Sciatic nerve (tissue), 2 donors: ENCODE measurements at regions not wholly inside any gene's neighbourhood (a gene's known extent, or its start where the extent isn't known, plus 50 kb on each side); places are given as distances from the start of the nearest gene placed in this dataset.
"Not testable (repeated sequence)": the region's sequence is repeated elsewhere in the genome, so short reads cannot be mapped to it uniquely, and the experiment has no call there.

Experiments used
- ATAC-seq: fragments of 200-7000 bp; cut with Tn5 transposase; one replicate; pipeline ENCODE4 v1.9.1; 2020; ENCODE audit warnings: mild to moderate bottlenecking, moderate library complexity
- DNase-seq: peaks from one replicate; pipeline ENCODE4 v3.0.0-alpha.2; 2020; ENCODE audit warnings: low spot score
- intact Hi-C: fragments of 100-400 bp; cut with DNase I; formaldehyde crosslinking; loops from one replicate; pipeline ENCODE4 v1.14.2; 2022
- donor health status: DM: no; HTN: no; CAD: no.
- donor health status: DM: no; HTN: no; CAD: no.

DNA sequence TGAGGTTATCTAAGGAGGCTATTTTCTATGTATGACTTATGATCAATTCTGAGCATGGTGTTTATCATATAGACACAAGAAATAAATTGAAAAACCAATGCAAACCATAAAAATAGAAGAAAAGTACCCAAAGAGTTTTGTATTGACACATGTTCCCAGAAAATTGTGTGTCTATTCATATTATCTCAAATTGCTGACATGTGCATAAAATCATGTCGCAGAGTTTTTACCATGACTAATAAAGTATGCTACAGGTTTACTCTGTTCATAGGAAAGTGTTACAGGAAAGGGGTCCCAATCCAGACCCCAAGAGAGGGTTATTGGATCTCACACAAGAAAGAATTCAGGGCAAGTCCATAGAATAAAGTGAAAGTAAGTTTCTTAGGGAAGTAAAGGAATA is 290.7 kb upstream of the NRXN1 start:
- ATAC-seq (no peak), DNase-seq (no peak)
- intact Hi-C loops = no loop called here

DNA sequence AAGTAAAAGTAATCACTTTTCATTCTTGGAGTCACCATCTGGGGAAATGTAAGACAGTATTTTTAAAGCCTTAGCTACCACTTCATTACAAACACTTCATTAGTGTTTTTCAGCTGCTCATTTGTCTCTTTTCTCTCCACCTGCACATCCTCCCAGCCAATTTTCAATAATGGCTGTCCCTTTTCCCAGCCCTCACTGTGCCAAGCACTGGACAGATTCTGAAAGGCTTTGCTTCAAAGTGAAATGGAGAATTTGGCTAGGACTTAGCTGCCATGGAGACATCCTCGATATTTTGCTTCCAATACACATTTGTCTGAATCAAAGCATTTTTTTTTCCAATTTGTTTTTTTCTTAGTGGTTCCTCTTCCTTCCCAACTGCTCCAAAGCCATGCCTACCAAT is 272.4 kb upstream of the NRXN1 start:
- intact Hi-C loops = no loop called here

DNA sequence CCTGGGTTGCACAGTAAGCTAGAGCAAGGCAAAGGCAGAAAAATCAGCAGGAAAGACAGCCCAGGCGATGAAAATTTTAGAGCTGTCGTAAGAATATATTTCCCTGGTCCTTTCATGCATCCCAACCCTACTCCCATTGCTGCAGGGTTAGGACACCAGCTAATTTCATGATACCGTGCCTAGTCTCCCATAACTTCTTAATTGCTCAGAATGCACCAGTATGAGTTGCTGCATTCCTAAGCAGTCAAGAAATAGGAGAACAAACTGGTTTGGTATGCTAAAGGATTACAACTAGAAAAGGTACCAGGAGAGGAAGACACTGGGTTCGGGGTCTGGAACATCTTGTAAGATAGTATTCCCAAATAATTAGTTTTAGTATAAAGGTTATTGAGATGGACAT is 269.4 kb upstream of the NRXN1 start:
- intact Hi-C loops = no loop called here
- ATAC-seq (no peak), DNase-seq (no peak)

More for the DNA sequence above, 272.4 kb upstream of the NRXN1 start:
- no peak for DNase-seq
- ATAC-seq = no peak

DNA sequence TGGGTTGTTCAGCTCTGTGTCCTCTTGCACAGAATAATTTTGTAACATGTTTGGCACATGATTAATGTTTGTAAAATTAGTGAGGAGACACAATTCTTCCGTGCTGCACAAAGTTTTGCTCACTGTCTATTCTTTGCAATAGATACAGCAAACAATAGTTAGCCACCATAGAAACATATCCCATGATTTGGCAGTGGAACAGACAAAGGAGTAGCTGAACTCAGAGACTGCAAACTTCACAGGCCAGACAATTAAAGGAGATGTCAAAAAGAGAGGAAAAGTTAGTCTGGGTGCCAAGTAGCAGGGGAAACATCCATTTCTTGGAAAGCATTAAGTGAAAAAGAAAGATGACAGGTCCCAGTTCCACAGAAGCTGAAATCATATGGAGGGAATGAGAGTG is 267.4 kb upstream of the NRXN1 start:
- intact Hi-C loops = no loop called here
- ATAC-seq (no peak), DNase-seq (no peak)

DNA sequence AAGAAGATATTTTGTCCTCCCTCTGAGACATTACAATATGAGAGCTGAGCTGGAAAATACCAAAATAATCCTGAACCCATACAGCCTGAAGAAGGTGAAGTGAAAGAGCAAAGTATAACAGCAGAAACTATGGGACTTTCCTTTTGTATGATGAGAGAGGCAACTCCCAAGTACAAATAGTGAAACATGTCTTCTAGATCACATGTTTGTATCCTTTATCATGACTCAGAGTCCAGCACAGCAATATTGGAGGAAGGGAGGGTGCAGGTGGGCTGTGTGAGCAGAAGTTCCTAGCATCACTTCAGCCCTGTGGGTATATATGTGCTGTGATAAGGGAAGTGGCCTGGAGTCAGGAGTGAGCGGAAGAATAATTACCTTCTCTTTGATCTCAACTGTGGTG is 265.6 kb upstream of the NRXN1 start:
- intact Hi-C loops = no loop called here
- no peak for DNase-seq
- ATAC-seq = no peak

DNA sequence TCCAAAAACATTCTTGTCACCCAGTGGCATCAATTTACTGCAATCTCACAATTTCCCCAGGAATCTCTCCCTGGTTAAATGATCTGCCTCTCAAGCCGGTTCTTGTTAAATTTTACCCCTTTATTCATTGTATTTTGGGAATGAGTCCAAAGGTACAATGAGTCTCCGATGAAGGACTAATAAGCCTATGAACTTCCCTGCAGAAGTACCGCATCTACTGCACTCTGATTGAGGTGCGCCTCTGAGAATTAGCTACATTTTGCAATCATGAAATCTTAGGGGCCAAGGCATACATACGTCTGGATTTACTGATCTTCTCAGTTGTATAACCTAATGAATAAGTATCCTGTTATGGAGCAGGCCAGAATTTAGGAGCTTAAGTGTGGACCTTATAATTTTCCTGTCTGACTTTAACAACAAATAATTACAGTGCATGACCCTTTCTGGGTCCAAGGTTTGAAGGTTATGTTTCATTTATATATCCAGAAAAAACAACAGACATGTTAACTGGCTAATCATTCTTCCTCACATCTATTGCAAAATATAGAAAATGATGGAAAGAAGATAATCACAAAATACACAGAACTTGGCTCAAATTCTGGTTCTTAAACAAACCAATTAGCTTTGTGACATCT is 261.8 kb upstream of the NRXN1 start:
- DNase-seq (no peak), ATAC-seq (no peak)
- intact Hi-C loops = no loop called here

DNA sequence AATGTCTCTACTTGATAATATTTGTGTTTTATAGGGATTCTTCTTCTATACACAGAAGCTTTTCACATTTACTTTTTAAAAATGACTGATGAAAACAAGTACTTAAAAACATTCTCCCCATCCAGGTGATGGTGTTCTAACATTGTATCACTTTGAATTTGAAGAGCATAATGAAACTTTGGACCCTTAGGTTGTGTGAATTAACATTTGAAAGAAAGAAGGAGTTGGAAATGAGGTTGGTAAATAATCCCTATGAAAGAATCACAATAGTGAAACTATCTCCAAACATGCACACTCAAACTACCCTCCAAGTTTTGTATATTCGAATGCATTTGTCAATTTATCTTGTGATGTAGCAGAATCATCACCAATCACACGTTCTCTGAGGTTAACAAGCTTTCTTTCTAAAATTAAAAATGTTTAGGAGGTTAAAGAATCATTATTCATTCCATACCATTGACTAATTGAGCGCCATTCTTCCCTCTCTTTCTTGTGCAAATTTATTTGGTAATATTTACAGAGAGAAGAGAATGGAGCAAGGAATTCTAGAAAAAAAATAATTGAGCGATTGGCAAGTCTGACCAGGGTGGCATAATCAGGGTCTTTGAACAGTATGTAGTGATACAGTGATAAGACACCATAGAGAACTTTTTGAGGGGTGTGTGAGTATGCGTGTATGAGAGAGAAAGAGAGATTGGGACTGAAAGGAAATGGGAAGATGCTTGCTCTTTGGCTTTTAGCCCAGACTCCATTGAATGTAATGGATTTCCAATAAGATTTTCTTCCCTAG is 260.0 kb upstream of the NRXN1 start:
- ATAC-seq (no peak), DNase-seq (no peak)
- intact Hi-C loops = no loop called here

DNA sequence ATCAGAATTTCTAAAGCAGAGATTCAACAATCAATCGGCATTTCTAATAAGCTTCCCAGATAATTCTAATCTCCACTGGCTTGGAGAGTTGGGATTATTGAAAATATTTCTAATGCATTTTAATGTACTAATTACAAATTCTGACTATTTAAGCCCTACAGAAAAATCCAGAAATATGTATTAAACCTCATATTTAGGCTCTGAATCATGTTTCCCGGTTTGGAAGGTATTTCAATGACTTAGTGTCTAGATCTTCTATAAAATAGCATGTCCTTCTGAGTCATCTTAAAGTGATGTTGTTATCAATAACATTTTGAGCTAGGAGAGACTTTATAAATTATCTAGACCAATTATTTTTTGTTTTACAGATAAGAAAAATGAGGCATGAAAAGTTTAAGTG is 258.8 kb upstream of the NRXN1 start:
- DNase-seq (no peak), ATAC-seq (no peak)
- intact Hi-C loops = no loop called here

DNA sequence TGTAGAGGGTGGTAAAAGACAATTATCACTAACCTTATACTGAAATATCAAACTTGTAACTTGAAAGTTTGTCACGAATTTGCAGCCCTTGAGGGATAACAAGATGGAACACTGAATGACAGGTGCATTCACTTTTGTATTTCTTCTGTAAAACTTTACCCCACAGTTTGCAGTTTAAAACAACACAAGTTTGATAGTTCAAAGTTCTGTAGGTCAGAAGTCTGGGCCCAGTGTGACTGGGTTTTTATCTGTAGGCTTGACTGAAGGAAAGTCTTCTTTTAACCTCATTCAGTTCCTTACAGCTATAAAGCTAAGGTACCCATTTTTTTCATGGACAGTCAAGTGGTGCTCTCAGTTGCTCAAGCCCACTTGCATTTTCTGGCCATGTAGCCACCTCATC is 257.1 kb upstream of the NRXN1 start:
- ATAC-seq = no peak
- DNase-seq = no peak
- intact Hi-C loops = no loop called here

DNA sequence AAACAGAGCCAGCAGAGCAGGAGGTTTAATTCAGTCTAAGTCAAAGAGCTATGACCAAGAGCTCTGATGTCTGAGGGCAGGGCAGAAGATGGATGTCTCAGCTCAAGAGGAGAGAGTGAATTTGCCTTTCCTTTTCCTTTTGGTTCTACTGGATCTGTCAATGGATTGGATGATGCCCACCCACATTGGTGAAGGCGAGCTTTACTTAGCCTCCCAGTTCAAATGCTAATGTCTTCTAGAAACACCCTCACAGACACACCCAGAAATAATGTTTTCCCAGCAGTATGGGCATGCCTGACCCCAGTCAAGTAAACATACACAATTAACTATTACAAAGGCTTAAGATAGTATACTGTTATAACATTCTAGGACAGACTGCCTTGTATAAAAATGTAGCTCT is 236.3 kb upstream of the NRXN1 start:
- DNase-seq (no peak), ATAC-seq (no peak)
- intact Hi-C loops = no loop called here

DNA sequence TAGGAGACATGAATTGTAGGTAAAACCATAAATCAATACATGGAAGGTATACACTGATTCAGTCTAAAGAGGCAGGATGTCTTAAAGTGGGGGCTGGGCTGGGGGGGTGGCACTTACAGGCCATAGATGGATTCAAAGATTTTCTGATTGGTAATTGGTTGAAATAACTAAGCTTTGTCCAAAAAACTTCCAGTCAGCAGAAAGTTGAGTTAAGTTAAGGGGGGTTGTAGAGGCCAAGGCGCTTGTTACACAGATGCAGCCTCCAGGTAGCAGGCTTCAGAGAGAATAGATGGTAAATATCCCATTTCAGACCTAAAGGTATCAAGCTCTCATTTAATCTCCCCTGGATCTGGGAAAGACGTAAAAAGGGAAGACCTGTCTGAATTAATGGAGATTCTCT is 233.6 kb upstream of the NRXN1 start:
- ATAC-seq (no peak), DNase-seq (no peak)
- intact Hi-C loops = no loop called here

DNA sequence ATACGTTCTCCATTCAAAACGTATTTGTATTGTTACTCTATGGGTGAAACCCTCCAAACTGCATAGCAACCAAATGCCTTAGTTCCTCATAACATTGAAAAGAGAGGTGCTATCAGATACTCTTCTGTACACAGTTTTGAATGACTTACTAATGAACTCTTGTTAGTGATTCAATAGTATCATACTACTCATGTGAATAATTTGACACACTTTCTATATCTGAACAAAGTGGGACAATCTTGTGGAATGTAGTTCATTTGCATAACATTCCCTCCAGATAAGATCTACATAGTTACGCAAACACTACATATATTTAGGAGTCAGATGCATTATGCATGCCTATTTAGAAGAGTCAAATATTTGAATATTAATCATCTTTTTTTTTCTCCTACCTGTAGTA is 232.0 kb upstream of the NRXN1 start:
- intact Hi-C loops = no loop called here
- ATAC-seq (no peak), DNase-seq (no peak)

DNA sequence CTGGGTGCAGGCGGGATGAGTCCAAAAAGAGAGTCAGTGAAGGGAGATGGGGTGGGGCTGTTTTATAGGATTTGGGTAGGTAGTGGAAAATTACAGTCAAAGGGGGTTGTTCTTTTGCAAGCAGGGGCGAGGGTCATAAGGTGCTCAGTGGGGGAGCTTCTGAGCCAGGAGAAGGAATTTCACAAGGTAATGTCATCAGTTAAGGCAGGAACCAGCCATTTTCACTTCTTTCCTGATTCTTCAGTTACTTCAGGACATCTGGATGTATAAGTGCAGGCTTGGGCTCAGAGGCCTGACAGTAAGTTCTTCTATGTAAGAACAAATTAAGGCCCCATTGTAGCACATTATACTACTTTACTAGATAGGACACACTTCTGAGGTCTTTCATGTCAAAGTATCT is 231.2 kb upstream of the NRXN1 start:
- DNase-seq, ATAC-seq, intact Hi-C loops: not testable (repeated sequence)

DNA sequence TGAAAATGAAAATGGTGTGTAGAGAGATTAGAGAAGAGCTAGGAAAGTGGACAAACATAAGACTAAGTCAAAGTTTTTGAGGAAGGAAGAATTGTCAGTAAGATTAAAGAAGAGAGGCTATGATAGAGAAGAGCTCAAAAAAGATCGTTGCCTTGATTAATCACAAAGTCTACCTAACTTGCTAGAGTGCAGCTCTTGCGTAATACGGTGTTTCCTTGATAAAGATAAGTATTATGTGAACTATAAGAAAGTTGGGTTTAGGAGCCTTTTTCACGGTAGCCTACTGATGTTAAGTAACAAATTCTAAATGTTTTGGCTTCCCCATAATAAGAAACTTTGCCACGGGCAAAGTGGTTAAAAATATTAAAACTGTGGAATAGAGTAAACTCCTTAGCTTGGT is 226.4 kb upstream of the NRXN1 start:
- no peak for DNase-seq
- intact Hi-C loops = no loop called here
- ATAC-seq = no peak

DNA sequence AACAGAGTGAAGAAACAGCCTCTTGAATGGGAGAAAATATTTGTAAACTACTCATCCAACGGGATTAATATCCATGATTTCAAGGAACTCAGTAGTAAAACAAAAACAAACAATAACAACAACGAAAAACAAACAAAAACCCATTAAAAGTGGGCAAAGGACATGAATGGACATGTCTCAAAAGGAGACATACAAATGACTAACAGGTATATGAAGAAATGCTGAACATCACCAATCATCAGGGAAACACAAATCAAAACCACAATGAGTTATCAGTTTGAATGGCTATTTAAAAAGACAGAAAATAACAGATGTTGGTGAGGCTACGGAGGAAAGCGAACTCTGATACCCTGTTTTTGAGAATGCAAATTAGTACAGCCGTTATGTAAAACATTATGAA is 224.8 kb upstream of the NRXN1 start:
- intact Hi-C loops = no loop called here
- DNase-seq (no peak), ATAC-seq (no peak)

DNA sequence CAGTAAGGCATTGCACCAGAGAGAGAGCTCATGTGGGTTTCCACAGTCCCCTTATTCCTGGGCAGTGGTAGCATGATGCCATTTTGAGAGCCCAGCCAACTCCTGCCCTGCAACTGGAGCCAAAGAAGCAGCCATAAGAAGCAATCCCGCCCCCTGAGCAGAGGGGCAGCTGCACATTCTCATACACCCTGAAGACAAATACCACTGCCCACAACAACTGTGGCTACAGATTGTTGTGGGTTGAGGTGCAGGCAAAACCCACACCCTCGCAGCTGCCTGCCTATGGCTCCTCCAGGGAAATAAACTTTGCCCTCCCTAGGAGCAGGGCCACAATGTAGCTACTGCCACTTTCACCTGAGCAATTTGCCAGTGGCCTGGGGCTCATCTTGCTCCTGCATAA is 219.4 kb upstream of the NRXN1 start:
- DNase-seq = no peak
- no peak for ATAC-seq
- intact Hi-C loops = no loop called here

DNA sequence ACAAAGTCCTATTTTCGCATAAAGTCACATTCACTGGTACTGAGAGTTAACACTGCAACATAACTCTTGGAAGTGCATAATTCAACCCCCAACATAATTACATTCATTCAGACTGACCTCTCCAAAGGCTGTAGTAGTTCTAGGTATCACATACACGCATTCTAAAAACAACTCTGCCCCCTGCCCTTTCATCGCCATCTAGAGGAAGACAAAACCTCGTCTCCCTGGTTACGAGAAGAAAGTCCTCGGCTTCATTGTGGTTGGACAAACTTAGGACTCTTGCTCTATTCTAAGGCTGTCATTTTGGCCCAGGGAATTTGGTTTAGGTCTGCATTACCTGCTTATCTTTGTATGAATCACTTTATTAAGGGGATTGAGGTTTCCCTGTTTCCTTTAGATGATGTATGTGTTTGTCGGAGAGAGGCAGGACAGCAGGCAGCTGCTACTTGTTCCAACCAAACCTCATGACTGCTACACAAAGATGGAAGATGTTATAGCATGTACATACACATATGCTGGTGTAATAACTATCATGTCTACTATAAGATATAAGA is 215.4 kb upstream of the NRXN1 start:
- DNase-seq = no peak
- ATAC-seq = no peak
- intact Hi-C loops = no loop called here

DNA sequence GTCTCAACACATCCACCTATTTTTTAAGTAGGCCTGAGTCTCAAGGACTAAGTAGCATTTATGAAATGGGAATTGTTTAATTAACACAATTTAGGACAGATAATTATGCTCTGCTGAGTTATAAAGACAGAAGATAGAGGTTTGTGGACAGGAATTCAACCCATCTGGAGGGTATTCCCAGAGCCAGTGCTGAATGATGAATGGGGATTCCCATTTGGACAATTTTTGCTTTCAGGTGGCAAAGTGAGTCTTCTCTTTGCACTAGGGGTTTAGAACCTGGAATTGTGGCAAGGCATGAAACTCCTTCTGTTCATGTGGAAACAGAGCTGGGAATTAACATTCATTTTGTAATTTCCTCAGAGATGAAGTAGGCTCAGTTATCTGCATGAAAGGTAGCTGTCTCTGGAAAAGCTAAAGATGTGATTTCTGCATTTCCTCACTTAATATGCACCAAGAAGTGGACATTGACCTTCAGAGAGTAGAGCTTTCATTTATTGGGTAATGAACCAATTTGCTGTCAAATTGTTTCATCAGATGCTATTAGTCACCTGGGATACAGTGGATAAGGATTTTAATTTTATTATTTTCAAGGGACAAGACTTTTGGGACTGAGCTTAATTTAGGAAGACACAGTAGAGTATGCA is 212.1 kb upstream of the NRXN1 start:
- DNase-seq (no peak), ATAC-seq (no peak)
- intact Hi-C loops = no loop called here

DNA sequence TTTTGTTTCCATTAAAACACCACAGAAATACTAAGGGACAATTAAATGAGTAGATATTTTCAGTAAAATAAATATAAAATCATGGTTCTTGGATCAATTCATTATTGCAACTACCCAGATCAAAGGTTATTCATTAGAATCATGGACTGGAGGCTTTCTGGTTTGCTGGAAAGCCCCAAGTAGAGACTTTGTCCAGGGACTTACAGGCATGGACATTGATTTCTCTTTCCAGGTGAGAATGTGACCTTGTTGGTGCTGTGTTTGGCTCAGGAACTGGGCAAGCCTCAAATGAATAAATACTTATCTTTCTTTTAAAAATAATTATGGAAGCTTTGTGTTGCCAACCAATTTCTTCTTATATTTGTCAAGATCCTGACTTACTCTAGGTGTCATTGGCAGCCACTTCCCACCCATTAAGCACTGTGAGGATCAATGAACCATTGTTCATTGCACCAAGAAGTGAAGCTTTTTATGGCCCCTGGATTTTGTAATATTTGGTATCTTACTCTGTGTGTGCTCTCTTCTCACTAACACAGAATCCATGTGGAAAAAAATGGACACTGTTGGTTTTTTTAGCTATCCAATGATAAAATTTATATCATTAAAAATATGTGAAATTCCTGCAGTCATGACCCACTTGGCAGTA is 205.8 kb upstream of the NRXN1 start:
- ATAC-seq (no peak), DNase-seq (no peak)
- intact Hi-C loops = no loop called here

DNA sequence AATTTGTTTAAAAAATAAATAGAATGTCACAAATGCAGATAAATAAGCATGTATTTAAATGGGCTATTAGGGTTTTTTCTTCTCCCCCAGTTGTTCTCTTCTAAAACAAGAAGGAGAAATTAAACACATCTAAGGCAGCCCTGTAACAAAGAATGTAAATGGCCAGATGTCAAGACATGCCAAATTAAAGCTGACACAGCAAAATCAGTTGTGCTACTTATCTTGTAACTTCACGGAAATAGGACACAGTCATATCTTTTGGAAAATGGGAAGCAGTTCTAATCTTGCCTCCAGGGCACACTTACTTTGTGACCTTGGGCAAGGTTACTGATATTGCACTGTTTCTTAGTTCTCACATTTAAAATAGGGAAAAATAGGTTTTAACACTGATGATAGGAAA is 200.1 kb upstream of the NRXN1 start:
- intact Hi-C loops = loop anchor here (5.0 kb wide), 1 partner anchor 1050 kb away; no protein-coding TSS in a partner anchor
- DNase-seq (no peak), ATAC-seq (no peak)
